ENCODE measurements at regions not wholly inside any gene's neighbourhood (a gene's known extent, or its start where the extent isn't known, plus 50 kb on each side); places are given as distances from the start of the nearest gene placed in this dataset.

DNA sequence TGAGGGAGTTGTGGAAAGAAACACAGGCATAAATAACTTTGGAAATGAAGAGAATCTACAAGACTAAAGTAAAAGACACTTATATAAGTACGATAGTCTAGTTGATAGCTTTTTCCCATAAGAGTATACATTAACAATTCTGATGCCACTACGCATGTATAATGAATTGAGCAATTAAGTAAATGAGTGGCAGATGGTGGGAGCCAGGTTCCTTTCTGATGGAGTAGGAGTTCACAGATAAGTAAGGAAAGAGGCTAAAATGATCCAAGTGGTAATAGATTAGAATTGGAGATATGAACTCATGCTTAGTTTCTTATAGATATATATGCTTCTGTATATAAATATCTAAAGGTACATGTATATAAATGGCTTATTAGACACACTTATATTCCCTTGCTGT, 368.3 kb downstream of the FAM181B start:
- DNase-seq: no peak

DNA sequence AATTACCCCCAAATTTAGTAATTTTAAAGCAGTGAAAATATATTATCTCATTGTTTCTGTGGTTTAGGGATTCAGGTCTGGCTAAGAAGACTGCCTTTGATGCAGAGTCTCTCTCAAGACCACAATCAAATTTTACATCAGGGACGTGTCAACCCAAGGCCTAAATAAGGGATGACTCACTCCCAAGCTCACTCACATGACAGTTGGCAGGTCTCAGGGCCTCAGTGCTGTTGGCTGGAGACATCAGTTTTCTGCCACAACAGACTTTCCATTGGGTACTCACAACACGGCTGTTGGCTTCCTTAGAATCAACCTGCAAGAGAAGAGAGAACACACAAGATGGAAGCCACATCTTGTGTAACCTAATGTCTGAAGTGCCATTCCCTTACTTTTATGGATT, 377.3 kb downstream of the FAM181B start:
- no peak for DNase-seq

DNA sequence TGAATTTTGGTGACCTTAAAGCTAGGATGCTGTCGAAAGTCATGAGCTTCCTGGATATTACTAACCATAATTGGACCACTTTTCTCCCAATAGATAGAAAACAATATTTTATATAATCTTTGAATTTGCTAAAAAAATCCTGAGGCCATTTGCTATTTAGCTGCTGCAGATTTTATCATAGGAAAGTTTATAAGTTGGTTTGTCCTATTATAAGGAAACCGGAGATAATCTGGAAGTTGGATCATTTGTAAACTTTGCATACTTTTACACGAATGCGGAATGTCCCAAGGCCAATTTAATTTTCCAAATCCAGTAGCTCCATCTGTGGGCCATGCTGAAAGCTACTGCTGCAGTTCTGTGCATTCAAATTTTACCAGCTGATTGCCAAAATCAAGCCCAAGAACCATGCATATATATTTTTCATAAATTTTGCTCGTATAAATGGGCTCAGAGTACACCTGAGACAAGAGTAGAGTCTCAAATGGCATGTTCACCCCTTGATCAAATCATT, 378.3 kb downstream of the FAM181B start:
- DNase-seq: no peak

DNA sequence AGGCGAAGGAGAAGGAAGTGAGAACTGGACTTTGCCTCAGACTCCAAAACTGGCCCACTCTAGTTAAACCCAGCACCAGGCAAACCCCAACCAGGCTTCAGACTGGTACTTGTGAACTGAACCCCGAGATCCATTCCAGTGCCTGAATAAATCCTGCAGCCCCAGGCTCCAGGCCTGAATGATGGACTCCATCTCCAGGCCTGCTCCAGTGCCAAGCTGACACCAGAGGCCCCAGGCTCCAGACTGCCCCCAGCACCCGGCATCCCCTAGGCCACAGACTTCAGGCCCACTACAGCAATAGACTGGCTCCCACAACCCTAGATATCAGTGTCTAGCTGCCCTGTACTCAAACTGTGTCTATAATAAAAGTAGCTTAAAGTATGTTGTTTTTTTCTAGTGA, 406.8 kb downstream of the FAM181B start:
- DNase-seq: no peak

DNA sequence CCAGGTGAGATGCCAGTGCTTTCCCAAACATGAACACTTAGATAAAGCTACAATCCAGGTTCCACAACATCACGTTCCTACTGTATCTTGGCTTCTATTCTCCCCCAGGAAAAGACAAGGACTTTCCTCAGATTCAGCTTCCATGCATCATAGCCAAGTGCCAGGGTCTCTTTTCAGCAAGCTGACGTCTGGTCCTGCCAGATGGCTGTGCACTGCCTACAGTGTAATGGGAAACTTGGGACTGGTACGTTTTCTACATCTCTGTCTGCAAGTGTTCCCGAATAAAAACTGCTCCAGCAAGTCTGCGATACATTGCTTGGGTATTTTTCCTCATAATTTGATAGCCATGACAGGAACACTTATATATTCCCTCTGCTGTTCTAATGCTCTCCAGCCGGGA, 412.5 kb downstream of the FAM181B start:
- DNase-seq: no peak

DNA sequence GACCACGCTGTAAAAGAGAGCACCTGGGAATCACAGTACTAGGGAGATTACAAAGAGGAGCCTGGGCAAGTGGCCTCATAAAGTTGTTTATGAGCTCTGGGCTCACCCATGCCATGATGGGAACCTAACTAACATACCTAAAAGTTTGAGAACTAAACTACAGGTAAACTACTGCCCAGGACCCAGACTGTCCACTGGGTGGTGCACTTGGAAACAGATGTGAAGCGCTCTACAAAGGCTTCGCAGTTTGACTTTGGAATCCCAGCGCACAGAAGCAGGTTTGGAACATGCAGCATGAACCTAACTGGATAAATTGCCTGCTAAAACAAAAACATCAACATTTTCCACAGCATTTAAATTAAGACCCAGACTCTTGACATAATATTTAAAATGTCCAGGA, 418.6 kb downstream of the FAM181B start:
- no peak for DNase-seq

DNA sequence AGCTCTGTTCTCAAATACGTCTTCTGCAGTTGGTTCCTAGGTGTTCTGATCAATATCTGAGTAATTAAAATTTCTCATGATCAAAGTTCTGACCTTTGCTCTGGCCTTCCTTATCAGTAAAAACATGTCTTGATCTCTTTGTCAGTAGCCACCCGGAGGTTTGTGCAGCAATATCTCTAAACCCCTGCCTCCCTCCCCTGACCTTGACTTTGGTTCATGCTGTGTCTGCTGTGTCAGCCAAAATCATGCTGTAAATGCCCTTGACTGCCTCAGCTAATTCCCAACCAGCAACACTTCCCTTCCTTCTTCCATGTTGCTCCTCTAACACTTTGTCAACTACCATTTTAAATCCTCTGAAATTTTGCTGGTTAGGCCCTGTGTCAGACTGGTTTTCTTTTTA, 424.7 kb downstream of the FAM181B start:
- no peak for DNase-seq

DNA sequence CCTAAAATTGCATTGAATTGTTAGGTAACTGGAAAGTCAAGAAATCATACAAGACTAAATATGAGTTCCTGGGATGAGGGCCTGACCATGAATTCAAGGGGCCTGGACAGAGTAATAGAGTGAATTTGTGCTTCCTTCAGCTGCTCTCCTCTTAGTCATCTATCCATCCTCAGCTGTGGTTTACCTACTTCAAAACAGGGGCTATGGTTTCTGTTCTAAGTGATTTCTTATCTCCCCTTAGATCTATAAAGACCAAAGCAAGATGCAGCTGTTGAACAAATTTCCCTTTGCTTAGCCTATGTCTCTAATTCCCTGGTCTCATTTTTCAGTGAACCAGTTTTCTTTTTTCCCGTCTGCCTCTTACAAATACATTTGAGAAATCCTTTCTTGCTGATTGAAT, 428.5 kb downstream of the FAM181B start:
- no peak for DNase-seq

DNA sequence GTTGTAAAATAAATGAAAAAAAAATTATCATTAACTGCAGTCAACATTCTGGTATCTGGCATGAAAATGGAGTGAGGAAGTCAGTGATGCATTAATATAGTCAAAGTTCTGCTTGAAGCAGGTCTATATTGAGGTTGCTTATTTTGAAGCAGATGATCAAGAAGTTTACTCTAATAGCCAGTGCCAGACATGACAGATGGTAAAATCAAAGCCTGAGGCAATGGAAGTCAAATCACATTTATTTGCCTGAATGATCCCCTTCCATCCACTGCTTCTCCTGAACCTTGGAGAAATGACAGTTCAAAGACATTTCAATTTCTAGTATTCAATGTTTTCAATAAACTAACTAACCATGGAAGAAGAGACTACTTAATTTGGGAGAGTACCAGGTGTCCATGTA, 430.0 kb downstream of the FAM181B start:
- no peak for DNase-seq

DNA sequence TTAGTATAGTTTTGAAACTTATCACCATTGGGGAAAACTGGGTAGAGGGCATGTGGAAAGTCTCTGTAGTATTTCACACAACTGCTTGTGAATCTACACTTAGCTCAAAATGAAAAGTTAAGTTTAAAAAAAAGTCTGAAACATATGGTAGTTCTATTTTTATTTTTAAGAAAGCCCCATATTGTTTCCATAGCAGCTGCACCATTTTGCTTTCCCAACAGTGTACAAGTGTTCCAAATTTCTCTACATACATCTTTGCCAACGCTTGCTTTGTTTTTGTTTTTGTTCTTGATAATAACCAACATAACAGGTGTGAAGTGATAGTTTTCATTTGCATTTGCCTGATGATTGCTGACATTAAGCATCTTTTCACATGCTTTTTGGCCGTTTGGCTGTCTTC, 445.2 kb downstream of the FAM181B start:
- no peak for DNase-seq

DNA sequence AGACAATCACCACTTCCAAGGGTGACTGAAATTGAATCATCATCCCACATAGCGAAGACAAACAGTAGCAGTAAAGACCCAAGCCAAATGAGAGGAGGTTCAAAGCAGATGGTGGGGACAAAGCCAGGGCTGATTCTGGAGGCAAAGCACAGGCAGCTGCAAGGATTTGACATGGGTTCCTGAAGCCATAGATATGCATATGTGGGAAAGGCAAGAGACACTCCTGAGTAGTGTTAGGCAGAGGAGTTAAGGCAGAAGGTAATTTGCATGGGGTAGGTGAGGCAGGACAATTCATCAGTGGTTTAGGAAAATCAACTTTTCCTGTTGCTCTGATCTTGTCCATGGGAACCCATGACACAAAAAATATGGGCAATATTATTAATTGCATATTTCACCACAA, 462.8 kb downstream of the FAM181B start:
- DNase-seq: no peak

DNA sequence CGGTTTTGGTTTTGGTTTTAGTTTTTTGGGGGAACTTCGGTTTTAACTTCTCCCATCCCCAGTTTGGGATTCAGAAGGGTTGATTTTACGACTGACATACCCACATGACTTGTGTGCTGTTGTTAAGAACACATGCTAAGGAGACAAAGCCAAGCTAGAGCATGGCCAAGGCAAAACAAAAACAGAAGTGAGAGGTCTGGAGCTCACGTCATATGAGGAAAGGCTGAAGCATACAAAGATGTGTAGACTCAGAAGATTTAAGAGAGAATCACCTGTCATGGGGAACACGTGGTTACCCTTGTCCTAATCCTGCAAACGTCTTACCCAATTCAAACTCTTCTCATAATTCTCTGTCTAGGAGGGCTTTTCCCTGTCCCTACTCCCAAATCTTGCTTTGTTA, 465.0 kb downstream of the FAM181B start:
- DNase-seq: no peak

DNA sequence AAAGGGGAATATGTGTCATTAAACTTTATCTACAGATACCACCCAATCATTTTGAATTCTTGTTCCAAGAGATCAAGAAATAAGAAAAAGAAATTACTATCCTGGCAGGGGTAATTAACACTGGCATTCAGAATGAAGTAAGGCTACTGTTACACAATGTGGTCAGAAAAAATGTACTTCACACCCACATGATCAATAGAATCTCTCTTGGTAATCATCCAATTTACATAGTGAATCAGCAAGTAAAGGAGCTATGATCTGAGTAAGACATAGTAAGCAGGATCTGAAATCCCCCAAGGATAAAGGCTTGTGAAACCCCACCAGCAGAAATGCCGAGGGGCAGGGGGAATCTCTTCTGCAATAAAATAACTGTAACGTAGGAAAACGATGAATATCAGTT, 466.5 kb downstream of the FAM181B start:
- no peak for DNase-seq

DNA sequence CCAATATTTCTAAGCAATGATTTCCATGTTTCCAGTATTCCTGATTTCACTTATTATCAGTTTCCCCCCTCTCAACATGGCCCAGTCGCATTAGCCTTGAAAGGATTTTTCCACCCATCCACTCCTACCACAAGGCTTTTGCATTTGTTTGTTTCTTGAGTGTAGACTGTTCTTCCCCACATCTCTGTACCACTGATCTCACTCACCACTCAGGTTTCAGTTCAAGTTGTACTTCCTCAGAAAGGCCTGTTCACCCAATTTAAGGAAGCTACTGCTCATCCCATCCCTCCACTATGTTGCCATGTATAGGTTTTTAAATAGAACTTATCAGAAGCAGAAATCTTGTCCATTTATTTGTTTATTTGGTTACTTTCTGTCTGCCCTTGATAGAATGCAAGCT, 472.3 kb downstream of the FAM181B start:
- DNase-seq: no peak

DNA sequence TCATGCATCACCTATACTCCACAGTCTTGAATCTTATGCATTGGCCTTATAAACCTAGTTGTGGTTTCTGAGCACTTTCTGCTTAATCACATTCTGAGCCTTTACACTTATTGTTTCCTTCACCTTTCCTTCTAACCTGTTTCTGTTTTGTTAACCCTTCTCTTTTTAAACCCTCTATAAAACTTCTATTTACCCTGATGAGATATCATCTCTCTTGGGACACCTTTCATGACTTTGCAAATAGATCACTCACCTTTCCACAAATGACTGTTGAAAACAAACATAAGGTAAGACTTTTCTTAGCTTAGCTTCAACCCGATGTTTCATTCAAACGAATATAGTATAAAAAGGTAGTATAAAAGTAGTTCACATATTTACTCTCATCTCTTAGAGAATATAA, 483.6 kb downstream of the FAM181B start:
- DNase-seq: no peak

DNA sequence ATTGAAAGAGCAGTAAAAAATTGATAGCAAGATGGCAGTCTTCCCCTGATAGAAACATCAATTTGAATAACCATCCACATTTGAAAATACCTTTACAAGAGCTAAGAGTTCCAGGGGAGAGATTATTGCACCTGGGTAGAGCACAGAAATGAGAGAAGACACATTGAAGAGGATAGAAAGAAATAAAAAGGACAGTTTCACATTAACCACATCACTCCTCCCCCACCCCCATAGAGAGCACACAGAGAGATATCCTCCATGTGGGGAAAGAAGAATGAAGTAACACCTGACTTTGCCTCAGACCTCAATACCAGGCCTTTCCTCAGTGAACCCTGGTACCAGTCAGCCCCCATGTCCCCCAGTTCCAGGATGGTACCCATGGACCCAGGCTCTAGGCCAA, 486.7 kb downstream of the FAM181B start:
- no peak for DNase-seq

DNA sequence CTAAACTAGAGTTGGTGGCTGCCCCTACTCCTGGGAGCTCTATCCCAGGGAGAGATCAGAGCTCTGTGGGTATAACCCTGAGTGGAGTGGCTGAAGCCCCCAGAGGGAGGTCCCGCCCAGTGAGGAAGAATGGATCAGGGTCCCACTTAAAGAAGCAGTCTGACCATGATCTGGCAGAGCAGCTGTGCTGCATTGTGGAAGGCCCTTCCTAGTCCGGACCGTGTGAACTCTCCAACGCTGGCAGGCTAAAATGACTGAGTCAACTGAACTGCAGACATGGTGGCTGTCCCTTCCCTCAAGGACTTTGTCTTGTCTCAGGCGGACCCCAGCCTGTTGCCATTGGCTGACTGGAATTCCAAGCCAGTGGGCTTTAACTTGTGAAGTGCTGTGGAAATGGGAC, 494.2 kb downstream of the FAM181B start:
- no peak for DNase-seq

DNA sequence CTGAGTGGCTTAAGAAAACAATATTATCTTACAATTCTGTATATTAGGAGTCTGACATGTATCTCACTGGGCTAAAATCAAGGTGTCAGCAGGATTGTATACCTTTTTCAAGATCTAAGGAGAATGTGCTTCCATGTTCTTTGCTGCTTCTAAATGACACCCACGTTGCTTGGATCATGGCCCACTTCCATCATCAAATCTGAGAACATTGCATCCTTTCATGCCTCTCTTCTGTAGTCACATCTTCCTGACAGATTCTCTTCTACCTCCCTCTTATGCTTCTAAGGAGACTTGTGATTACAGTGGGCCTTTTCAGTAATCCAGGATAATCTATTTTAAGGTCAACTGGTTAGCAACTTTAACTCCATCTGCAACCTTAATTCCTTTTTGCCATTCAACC, 499.4 kb downstream of the FAM181B start:
- no peak for DNase-seq

DNA sequence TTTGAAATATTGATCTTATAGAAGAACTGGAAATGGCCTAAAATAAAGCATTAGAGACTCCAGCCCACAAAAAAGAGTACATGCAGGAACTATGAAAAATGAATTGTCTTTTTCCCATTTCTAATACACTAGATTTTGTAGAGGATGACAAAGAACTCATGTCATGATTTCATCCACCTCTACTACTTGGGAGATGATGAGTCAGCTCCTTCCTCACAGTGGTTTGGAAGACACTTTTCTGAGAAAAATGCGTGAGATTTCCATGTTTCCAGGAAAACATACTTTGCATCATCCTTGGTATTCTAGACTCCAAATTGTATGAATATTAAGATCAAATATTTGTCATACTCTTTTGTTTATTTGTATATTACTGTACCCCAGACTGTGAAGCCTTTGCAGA, 500.5 kb downstream of the FAM181B start:
- no peak for DNase-seq

DNA sequence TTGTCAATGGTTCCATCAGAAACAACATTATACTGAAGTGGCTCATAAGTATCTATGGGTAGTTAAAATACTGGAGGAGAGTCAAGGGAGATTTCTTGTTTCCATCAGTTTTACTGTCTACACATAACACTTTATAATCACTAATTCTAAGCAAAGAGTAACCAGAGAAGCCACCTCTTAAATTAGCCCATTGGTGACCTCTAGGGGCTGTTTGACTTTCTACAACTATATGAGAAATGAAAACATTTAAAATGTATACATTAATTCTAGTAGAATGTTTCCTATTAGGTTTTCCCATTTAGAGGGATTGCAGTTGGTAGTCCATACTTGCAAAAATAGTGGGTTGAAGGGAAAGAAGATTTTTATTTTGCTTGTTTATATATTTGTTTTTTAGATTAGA, 504.3 kb downstream of the FAM181B start:
- no peak for DNase-seq

DNA sequence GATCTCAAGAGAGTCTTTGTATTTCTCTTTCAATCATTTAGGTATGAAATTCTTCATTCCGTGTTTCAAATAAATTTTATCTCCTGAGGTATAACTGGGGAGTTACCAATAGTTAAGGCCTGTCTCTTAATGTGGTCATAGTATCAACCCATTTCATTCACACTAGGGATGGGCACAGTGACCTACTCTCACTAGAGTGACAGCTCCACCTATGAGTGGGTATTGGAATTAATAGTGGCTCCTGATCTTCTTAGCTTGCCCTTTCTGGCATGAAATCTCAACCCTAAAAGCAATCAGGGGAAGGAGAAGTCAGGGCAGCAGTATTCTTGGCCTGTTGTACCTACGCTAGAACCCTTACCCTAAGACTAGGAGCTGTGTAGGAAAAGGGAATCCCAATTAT, 507.7 kb downstream of the FAM181B start:
- no peak for DNase-seq

DNA sequence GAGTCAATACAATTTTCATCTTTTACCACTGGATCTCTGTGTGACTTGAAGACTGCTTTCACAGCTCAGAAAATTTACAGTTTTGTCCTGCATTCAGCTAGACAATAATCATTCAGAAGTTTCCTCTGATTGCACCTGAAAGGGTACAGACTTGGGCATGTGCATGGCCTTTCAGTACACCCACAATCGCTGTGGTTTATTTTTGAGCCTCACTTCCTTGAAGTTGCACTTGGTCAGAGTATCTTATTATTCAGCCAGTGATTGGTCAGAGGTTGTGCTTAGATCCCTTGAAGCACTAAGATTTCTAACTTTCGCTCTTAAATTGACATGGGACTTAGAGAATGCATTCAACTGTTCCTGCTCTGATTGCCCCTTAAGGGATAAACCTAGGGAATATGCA, 508.2 kb downstream of the FAM181B start:
- no peak for DNase-seq

DNA sequence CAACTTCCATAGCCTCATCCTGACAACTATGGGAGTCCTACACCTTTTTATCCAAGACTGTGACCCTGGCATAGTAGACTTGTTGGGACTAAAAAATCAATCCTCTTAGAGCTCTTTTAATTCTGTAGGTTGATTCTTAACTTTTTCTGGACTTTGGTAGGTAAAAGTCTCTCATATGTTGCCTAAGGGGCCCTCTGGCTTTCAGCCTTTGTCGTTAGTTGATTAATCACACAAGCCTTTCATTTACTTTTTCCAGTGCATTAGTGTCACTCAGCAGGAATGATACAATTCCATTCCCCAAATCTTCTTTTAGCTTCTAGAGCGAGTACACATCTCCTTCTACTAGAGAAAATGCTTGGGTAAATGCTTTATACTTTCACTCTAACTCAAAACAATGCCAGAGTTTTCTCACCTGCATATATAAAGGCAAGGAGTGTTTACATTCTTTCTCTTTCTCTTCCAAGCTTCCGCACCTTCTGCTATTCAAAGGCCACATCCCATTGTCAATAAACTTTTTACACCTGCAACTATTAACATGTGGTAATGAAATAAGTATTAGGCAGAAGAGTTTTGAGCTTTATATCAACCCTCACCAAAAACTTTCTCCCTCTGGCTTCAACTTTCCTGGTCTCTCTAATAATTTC, 516.6 kb downstream of the FAM181B start:
- no peak for DNase-seq

DNA sequence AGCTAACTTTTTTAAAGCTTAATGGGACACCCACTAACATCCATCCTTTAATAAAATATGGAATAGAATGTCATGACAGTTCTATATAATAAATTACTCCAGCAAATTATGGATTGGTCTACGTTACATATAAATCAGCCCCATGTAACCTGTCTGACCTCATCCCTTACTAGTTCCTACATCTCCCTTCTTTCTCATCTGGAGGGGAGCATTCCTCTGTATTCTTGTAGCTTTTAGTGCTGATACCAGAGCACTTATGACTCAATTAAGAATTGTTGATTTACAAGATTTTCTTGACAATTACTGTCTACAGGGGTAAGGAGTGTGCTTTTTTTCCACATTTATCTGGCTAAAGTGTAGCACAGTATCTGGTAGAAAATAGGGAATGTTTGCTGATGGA, 523.7 kb downstream of the FAM181B start:
- DNase-seq: no peak

DNA sequence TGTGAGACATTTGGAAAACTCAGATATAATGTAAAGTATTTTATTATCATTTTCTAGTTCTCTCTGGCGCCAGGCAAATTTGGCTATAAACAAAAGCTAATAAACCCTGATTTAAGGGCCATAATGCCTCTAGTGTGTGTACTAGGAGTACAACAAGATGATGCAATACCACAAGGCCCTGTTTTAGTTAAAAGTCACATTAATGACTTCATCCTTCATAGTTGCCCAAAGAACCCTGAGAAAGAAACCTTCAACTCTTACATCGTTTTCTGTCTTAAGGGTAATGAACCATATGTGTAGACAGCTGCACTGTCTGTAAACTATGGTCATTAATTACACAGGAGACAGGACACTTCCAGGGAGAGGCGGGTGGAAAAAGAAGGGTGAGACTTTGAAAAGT, 538.4 kb downstream of the FAM181B start:
- no peak for DNase-seq

DNA sequence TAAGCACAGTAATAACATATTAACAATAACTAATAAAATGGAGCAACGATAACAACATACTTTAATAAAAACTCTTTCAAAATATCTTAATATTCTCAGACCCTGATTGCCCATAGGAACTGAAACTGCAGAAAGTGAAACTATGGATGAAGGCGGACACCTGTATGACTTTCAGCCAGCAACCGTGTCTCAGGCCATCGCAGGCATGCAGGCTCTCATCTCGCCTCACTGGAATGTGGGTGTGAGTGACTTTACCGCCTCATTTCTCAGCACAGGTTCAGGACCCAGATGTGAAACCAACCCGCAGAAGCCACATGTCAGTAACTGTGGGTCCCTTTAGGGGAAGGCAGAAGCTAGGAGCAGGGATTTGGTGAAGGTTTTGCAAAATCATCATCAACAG, 539.1 kb downstream of the FAM181B start:
- DNase-seq: no peak

All from central memory CD4-positive, alpha-beta T cell (primary cell).